Mammary epithelial cell (primary cell): ENCODE measurements at regions not wholly inside any gene's neighbourhood (a gene's known extent, or its start where the extent isn't known, plus 50 kb on each side); places are given as distances from the start of the nearest gene placed in this dataset.

Experiments used
- EZH2 ChIP-seq: IDR thresholded peaks from 2 replicates; pipeline ENCODE4 v1.6.1; 2012; ENCODE audit warnings: low read length, inconsistent platforms, borderline replicate concordance
- TF ChIP-seq, protein P1 (sequence below), 2 donors: IDR thresholded peaks in 1 of 2; conservative IDR thresholded peaks in 1 of 2; 2 replicates each; pipeline ENCODE4 v1.5.1; 2011 to 2012; ENCODE audit warnings: inconsistent platforms in 2 of 2, low read length in 2 of 2, mild to moderate bottlenecking in 2 of 2, control low read depth in 1 of 2, low read depth in 1 of 2; ENCODE audit not compliant: insufficient read depth in 1 of 2; ENCODE audit errors: extremely low read depth in 1 of 2

DNA sequence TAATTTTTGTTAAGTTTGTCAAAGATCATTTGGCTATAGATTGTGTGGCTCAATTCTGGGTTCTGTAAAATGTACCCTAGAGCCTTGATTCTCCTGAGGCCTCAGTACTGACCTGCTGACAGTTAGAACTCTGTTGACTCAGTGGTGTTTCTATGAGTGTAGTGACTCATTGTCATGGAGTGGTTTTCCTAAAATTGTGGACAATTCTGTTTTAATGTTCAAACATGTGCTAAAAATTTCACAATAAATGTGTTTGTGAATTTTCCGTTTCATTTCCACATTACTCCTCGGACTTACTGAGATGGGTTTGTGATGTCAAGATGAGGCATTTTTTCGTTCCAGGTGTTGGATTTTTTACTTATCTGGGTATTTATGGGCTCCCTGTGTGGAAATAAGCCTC lies 695.9 kb downstream of the TMEM121 start:
- TF ChIP-seq, protein P1, sequence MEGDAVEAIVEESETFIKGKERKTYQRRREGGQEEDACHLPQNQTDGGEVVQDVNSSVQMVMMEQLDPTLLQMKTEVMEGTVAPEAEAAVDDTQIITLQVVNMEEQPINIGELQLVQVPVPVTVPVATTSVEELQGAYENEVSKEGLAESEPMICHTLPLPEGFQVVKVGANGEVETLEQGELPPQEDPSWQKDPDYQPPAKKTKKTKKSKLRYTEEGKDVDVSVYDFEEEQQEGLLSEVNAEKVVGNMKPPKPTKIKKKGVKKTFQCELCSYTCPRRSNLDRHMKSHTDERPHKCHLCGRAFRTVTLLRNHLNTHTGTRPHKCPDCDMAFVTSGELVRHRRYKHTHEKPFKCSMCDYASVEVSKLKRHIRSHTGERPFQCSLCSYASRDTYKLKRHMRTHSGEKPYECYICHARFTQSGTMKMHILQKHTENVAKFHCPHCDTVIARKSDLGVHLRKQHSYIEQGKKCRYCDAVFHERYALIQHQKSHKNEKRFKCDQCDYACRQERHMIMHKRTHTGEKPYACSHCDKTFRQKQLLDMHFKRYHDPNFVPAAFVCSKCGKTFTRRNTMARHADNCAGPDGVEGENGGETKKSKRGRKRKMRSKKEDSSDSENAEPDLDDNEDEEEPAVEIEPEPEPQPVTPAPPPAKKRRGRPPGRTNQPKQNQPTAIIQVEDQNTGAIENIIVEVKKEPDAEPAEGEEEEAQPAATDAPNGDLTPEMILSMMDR (conservative IDR thresholded peaks at IDR 0.05 in 1 of 2, IDR thresholded peaks at IDR 0.05 in 1 of 2; ENCODE audit: extremely low read depth in 1 of 2, insufficient read depth in 1 of 2, low read depth in 1 of 2, low read length in 2 of 2) = no peak
- TF ChIP-seq EZH2 = no peak
